NOMO-1 treated with DMSO at 0.1 percent for 48 hours (cell line): ENCODE measurements at regions not wholly inside any gene's neighbourhood (a gene's known extent, or its start where the extent isn't known, plus 50 kb on each side); places are given as distances from the start of the nearest gene placed in this dataset.
"Not testable (repeated sequence)": the region's sequence is repeated elsewhere in the genome, so short reads cannot be mapped to it uniquely, and the experiment has no call there.

Experiments used
- DNase-seq: peaks from one replicate; lab custom pipeline; 2025; ENCODE audit not compliant: unreplicated experiment; lab: John Stamatoyannopoulos, UW

DNA sequence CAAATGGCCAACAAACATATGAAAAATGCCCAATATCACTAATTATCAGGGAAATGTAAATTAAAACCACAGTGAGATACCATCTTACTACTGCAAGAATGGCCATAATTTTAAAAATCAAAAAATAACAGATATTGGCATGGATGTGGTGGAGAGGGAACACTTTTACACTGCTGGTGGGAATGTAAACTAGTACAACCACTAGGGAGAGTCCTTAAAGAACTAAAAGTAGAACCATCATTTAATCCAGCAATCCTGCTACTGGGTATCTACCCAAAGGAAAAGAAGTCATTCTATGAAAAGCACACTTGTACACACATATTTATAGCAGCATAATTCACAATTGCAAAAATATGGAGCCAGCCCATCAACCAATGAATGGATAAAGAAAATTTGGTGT, 459.7 kb downstream of the GXYLT1 start:
- DNase-seq, result no peak

- DNase-seq, result no peak
These were observed 461.0 kb downstream of the GXYLT1 start for GRCh38 chr12:41683513-41684240.

DNA sequence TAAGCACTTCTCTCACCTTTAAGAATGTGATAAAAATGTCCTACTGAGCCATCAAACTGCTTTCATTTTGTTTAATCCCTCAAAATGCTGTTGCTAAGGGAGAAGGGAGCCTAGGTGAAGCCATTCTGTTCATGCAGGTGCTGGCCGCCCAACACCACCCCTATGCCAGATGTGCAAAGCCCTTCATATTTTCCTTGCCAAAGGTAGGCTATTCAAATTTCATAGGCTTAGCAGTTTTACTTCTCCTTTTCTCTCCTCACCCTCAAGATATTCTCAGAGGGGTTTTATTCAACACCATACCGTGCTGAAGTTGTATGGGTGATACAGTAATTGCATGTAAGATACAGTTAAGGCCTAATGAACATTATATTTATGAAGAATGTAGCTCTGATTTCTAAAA, 461.7 kb downstream of the GXYLT1 start:
- no peak for DNase-seq

DNA sequence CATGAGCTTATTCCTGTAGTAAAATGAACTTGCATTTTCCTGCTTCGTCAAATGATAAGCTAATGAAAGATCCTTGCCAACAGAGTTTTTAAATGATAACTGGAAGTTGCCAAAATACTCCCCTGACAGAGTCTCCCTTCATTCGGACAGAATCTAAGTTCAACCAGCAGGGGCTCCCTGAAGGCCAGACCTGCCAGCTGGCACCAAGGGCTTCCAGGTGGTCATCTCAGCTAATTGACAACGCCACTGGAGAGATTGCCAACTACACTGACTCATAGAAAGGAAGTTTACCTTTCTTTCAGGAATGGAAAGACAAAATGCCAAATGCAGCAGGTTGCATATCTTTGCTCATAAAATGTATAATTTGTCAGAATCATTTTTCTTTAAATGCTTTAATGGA, 462.8 kb downstream of the GXYLT1 start:
- no peak for DNase-seq

GRCh38 chr12:41680155-41680554, 464.5 kb downstream of the GXYLT1 start:
- no peak for DNase-seq

GRCh38 chr12:41663598-41664265, 475.6 kb downstream of the PDZRN4 start:
- DNase-seq, result no peak

GRCh38 chr12:41661141-41661765, 473.1 kb downstream of the PDZRN4 start:
- DNase-seq, result no peak

GRCh38 chr12:41656454-41656853, 468.3 kb downstream of the PDZRN4 start:
- DNase-seq, result no peak

- DNase-seq, result peak; percentile 63
These were observed 465.5 kb downstream of the PDZRN4 start for GRCh38 chr12:41653386-41654326.

DNA sequence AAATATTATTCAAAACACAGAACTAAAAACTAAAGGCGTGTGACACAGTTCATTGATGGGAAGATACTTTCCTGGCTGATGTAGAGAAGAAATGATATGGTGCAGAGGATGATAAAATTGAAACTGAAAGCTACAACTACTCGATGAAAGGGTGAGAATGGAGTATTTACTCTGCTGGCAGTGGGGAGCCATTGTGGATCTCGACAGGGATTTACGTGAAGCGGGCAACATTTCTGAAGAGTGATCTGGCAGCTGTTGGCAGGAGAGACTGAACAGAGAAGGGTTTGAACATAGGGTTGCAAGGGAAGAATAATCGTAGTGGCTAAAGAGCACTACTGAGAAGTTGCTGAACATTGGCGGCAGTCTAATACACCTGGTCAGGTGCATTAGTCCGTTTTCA, 464.9 kb downstream of the PDZRN4 start:
- no peak for DNase-seq

- DNase-seq, result no peak
These were observed 457.5 kb downstream of the PDZRN4 start for GRCh38 chr12:41645624-41646023.

GRCh38 chr12:41642808-41643207, 454.7 kb downstream of the PDZRN4 start:
- not testable (repeated sequence) for DNase-seq

DNA sequence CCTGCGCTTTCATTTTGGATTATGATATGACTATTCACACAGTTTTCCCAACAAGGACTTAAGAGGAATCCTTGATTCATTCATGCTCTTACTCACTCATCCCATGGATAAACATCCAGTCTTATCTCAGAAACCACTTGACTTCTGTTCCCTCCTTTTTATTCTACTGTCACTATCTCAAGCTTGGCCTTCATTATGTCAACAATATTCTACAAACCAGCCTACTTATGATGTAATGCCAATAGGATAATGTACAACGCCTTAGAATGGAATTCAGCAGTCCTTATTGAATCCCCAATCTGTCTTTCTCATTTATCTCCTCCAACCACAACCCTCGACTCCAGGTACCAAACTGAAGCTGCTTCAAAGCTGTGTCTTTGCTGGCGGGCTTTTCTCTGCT, 448.5 kb downstream of the PDZRN4 start:
- DNase-seq, result no peak

DNA sequence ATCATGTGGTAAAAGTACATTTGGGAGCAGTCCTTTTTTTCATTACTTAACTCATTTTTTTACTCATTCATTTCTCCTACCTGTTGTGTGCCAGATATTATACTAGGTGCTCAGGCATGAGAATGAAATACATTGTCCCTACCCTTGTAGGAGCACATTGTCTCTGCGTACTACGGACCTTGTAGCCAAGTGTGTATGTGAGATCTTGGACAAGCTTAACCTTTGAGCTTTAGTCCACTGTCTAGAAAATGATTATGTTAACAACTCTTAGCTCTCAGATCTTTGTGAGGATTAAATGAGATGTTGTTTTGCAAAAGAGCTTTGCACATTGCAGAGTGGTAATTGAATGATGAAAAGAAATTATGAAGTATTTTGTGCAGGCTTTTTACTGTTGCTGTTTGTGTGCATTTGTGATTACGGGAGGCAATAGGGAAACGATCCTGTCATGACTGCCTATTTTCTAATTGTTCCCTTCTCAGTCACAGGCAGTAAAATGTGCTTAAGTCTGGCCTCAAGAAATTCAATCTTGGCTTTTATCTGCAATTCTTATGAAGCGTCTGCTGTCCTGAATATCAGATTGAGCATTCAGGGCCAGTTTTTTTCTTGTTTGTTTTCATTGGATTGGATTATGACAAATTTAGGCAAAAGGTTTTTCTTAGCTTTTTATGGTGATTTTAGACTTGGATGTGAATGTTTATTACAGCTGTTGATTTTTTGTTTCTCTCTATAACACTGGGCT, 447.7 kb downstream of the PDZRN4 start:
- no peak for DNase-seq

DNA sequence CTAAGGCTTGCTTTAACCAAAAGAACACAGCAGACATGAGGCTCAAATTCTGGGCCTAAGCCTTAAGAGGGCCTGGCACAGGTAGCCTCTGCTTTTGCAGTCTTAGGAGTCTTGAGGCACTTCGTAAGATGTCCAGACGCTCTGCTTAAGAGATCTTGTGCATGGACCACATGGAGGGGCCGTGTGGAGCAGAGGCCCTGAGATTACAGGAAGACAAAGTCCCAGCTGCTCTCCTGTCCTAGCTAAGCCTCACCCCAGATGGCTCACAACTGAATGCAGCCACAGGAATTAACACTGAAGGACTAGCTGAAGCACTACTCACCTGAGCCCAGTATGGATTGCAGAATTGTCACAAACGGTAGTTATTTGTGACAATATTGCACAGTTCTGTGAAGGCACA, 446.0 kb downstream of the PDZRN4 start:
- no peak for DNase-seq

GRCh38 chr12:41629611-41630010, 441.5 kb downstream of the PDZRN4 start:
- no peak for DNase-seq

DNA sequence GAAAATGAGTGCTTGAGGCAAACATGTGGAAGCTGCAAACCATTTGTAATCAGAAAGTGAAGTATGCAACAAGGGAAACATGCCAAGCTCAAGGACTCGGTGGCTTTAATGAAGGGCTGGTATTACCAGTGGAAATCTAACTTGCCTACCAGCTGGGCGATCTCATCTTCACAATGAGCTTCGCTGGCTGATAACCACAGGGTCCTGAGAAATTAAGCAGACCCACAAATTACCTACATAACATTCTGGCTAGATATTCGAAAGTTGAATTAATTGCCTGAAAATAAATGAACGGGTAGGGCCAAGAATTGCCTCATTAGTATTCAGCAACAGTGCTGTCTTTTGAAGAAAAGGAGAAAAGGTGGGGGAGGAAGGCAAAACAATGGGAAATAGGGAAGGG, 439.4 kb downstream of the PDZRN4 start:
- DNase-seq, result no peak

- DNase-seq, result no peak
These were observed 436.5 kb downstream of the PDZRN4 start for GRCh38 chr12:41624571-41624970.
